NB4 (cell line): ENCODE measurements at regions not wholly inside any gene's neighbourhood (a gene's known extent, or its start where the extent isn't known, plus 50 kb on each side); places are given as distances from the start of the nearest gene placed in this dataset.
"Not testable (repeated sequence)": the region's sequence is repeated elsewhere in the genome, so short reads cannot be mapped to it uniquely, and the experiment has no call there.

Experiments
- POLR2A ChIP-seq: IDR thresholded peaks from 2 replicates; pipeline ENCODE4 v1.6.1; 2011; ENCODE audit warnings: mild to moderate bottlenecking; ENCODE audit not compliant: insufficient read length; ENCODE audit errors: extremely low read depth
- TF ChIP-seq, protein P1 (sequence below): IDR thresholded peaks from one replicate; pipeline ENCODE4 v1.5.1; 2012; ENCODE audit warnings: low read depth, low read length

DNA sequence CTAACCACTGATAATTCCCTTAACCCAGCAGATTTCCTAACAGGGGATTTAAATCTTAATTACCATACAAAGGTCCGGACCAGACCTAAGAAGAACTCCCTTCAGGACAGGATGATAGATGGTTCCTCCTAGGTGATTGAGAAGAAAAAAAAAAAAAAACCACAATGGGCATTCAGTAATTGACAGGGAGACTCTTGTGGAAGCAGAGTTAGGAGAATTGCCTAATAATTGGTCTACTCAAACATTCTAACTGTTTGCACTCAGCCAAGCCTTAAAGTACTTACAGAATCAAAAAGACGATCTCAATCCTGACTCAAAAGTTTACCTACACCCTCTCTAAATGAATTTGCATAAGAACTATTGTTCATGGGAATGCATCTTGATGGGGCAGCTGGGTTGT is 844.7 kb upstream of the ACVR2A start:
- TF ChIP-seq, protein P1, sequence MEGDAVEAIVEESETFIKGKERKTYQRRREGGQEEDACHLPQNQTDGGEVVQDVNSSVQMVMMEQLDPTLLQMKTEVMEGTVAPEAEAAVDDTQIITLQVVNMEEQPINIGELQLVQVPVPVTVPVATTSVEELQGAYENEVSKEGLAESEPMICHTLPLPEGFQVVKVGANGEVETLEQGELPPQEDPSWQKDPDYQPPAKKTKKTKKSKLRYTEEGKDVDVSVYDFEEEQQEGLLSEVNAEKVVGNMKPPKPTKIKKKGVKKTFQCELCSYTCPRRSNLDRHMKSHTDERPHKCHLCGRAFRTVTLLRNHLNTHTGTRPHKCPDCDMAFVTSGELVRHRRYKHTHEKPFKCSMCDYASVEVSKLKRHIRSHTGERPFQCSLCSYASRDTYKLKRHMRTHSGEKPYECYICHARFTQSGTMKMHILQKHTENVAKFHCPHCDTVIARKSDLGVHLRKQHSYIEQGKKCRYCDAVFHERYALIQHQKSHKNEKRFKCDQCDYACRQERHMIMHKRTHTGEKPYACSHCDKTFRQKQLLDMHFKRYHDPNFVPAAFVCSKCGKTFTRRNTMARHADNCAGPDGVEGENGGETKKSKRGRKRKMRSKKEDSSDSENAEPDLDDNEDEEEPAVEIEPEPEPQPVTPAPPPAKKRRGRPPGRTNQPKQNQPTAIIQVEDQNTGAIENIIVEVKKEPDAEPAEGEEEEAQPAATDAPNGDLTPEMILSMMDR = not testable (repeated sequence)
- TF ChIP-seq POLR2A = not testable (repeated sequence)
